Activated CD4-positive, CD25-positive, alpha-beta regulatory T cell treated with anti-CD3 and anti-CD28 coated beads, Interleukin-2, amount 50 U/mL, for 24 hours (primary cell): ENCODE measurements at regions not wholly inside any gene's neighbourhood (a gene's known extent, or its start where the extent isn't known, plus 50 kb on each side); places are given as distances from the start of the nearest gene placed in this dataset.
"Not testable (repeated sequence)": the region's sequence is repeated elsewhere in the genome, so short reads cannot be mapped to it uniquely, and the experiment has no call there.

Experiments used
- ATAC-seq, 2 donors: fragments of 150-1000 bp; cut with Tn5 transposase; one replicate each; pipeline ENCODE4 v1.10.0; 2021; ENCODE audit warnings: mild to moderate bottlenecking in 1 of 2, moderate library complexity in 1 of 2

- no peak for ATAC-seq
These were observed 202.6 kb downstream of the RBM46 start for GRCh38 chr4:154983714-154984113.

- peak in 1 of 2 donors; percentile 24 for ATAC-seq
These were observed 203.1 kb downstream of the RBM46 start for GRCh38 chr4:154984148-154984547.

- ATAC-seq = no peak
These were observed 203.5 kb downstream of the RBM46 start for GRCh38 chr4:154984616-154985015.

DNA sequence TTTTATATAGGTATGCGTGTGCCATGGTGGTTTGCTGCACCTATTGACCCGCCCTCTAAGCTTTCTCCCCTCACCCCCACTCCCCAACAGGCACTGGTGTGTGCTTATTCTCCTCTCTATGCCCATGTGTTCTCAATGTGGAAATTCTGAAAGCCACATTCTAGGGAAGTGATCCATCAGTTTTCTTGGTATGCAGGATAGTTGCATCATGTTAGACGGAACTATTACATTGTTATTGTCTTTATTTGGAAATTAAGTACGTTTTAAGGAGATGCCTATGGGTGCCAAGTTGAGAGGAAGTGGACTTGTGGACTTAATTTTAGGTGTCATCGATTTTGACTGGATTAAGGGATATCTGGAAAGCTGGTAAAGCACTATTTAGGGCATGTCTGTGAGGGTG is 204.6 kb downstream of the RBM46 start:
- no peak for ATAC-seq

DNA sequence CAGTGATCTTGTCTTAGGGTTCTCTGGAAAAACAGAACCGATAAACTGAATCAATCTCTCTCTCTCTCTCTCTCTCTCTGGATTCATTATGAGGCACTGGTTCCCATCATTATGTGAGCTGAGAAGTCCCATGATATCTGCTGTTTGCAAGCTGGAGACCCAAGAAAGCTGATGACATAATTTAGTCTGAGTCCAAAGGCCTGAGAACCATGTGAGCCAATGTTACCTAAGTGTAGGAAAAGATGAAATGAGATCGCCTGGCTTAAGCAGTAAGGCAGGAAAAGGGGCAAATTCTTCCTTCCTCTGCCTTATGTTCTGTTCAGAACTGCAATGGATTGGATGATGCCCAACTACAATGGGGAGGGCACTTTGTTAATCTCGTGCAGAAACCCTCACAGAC is 207.4 kb downstream of the RBM46 start:
- ATAC-seq = no peak

DNA sequence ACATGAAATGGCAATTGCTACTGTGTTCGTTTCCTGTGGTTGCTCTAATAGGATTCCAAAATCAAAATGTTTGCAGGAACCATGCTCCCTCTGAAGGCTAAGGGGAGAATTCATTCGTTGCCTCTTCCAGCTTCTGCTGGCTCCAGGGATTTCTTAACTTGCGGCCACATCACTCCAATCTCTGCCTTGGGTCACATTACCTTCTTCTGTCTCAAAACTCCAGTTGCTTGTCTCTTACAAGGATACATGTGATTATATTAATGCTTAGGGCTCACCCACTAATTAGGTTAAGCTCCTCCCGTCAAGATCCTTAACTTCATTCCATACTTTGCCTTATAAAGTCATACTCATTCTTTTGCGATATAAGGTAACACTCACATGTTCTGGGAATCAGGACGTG is 208.4 kb downstream of the RBM46 start:
- no peak for ATAC-seq

- not testable (repeated sequence) for ATAC-seq
These were observed 210.6 kb upstream of the NPY2R start for GRCh38 chr4:154997866-154998265.

- no peak for ATAC-seq
These were observed 210.2 kb upstream of the NPY2R start for GRCh38 chr4:154998284-154998683.

DNA sequence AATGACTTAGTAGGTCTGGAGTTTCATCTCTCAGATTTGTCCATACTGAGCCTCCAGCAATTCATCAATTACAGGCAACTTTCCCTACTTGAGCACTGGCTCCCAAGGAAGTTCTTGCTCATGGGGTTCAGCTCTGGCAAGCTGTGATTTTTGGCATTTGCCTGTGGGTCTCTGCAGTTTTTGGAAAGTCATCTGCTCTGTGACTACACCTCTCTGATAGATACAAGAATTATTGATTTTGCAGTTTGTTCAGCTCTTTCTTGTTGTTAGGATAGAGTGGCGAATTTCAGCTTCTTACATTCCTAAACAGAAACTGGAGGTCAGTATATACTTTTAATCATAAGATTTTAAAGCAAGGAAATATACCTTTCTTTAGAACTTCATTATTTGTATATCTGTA is 209.7 kb upstream of the NPY2R start:
- no peak for ATAC-seq

DNA sequence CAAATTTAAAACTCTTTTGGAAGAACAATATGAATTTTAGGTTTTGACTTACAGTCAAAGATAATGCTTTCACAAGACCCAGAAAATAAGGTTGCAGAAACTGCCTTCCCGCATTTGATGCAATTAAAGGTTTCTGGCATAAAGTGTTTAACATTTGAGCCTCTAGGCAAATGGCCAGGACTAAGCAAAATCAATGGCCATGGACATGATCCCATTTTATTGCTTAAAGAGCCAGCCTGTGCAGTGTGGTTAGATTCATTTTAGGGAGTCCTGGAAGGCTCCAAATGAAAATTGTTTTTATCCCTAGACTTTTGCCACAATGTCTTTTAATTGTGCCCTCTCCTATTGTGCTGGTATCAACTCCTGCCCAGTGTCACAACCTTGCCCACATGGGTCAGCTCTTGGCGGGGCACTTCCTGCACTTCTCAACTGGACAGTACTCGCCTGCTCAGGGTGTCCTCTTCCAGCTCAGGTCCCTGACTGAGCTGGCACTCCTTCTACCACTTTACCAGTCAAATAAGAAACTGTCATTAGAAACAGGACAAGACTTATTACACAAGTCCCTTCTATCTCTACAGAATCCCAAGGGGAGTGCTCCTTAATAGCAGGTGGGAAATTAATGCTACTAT is 208.4 kb upstream of the NPY2R start:
- ATAC-seq = no peak

DNA sequence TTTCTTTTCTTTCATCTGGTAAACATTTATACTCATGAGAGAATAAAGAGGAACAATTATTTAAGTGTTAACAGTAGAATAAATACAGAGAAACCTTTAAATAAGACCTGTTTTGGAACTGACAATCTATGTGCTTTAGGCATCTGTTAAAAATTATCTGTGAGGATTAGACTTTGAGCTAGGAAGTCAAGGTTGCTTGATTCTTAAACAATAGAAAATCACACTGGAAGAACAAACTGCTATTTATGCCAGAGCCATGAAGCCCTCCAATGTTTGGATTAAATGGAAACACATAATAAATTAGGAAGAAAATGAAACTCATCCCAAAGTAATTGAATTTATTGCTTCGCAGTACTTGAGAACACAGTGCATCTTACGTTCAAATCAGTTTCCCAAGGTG is 207.2 kb upstream of the NPY2R start:
- no peak for ATAC-seq

GRCh38 chr4:155005395-155006090 is 202.9 kb upstream of the NPY2R start:
- ATAC-seq = no peak

DNA sequence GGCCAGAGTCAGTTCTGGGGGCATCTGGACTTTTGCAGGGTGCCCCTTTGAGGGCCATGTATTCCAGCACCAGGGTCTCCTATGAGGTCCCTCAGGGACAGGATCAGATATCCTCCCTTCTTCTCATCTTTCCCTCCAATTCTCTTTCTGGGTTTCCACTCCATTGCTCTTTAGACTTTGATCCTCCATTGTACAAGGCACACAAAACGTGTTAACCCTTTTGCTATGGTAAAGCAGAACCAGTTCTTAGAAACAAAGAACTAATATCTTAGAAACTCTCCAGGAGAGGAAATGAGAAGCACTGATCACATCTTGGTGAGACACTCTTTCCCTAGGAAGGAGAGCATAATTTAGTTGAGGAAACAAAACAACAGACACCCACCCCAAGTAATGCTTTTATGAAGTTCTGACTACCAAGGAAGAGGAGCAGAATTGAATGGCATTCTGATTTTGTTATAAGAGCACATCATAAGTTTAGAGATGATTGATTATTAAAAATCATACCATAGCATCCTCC is 200.7 kb upstream of the NPY2R start:
- ATAC-seq = no peak

GRCh38 chr4:155008389-155008788 is 200.0 kb upstream of the NPY2R start:
- ATAC-seq = no peak

DNA sequence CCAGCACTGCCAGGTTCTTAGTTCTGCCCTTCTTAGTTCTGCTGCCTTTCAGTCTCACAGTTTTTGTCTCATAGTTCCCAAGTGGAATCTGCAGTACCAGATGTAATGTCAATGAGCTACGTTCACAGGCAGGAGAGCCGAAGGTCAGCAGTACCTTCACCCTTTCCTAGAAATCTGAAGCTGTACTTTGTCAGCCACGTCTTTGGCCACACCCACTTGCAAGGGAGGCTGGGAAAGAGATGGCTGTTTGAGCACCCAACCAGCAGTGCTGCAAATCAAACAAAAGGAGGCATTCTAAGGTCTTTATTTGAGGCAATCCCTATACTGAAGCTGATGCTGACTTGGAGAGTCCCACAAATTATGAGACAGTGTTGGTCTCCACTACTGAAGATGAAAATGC is 199.1 kb upstream of the NPY2R start:
- no peak for ATAC-seq

GRCh38 chr4:155010376-155010775 is 198.1 kb upstream of the NPY2R start:
- no peak for ATAC-seq

GRCh38 chr4:155011163-155011780 is 197.2 kb upstream of the NPY2R start:
- ATAC-seq = no peak

DNA sequence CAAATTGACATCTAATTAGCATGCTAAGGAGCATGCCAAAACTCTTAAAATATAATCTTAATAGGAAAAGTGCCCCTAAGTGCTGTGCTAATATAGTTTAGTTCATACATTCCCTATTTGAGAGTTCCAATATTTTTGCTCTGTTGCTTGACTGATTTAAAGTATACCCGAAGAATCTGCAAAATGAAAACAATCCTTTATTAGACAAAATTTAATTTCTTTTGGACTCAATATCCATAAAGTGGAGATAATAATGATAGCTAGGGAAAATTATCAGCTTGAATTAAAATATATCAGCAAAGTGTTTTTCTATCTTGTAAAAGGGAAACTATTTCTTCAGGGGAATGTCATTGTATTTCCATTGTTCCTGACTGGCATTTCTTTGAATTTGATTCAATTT is 196.0 kb upstream of the NPY2R start:
- no peak for ATAC-seq

DNA sequence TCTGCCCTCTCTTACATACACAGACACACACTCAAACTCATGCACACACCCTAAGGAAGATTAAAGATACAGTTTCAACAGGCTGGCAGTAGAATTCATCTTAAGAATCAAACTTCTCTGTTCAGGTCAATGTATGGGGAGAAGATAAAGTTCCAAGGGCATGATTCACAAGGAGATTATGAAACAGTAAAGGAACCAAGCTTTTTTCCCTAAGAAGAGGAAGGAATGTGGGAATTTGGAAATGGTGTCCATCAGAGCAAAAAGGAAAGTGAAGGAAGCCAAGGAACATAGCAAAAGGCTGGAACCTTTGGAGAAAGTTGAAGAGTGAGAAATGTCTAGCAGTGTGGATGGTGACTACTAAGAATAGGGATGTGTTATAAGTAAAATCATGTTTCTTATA is 191.0 kb upstream of the NPY2R start:
- no peak for ATAC-seq

- ATAC-seq = no peak
These were observed 182.5 kb upstream of the NPY2R start for GRCh38 chr4:155025762-155026457.

GRCh38 chr4:155026715-155027114 is 181.7 kb upstream of the NPY2R start:
- ATAC-seq = no peak

DNA sequence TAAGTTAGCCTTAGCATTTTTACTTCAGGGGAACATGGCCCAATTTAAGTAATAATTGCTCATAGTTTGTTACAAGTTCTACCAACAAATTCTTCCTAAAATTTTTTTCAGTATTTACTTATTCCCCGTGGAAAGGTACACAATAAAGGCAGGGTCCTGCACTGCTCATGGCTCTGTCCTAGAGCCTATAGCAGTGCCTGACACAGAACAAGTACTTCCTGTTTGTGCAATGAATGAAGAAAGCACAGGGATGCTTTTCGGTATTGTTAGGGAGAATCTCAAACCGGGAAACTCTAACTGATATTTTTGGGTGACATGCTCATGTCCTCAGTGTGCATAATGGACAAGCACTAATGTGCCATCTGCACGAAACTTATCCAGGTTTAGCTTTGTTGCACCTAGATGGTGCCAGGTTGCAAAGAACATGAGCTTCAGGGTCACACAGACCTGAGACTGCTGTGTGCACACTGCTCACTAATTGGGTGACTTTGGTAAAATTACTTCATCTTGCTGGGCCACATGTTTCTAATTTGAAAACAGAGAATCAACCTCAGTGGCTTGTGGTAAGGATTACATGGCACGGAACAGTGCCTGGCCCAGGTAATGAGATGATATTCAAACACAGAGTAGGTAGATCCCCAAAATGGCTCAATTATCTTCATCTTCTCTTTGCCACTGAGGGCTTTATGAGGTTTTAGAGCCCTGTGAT is 175.8 kb upstream of the NPY2R start:
- ATAC-seq = no peak

GRCh38 chr4:155033604-155034003 is 174.8 kb upstream of the NPY2R start:
- ATAC-seq = no peak
